Activated CD8-positive, alpha-beta memory T cell treated with anti-CD3 and anti-CD28 coated beads, Interleukin-2, amount 50 U/mL, for 48 hours (primary cell): ENCODE measurements at regions not wholly inside any gene's neighbourhood (a gene's known extent, or its start where the extent isn't known, plus 50 kb on each side); places are given as distances from the start of the nearest gene placed in this dataset.

Experiments used
- DNase-seq: peaks from one replicate; pipeline ENCODE4 v3.0.0-alpha.2; 2020

DNA sequence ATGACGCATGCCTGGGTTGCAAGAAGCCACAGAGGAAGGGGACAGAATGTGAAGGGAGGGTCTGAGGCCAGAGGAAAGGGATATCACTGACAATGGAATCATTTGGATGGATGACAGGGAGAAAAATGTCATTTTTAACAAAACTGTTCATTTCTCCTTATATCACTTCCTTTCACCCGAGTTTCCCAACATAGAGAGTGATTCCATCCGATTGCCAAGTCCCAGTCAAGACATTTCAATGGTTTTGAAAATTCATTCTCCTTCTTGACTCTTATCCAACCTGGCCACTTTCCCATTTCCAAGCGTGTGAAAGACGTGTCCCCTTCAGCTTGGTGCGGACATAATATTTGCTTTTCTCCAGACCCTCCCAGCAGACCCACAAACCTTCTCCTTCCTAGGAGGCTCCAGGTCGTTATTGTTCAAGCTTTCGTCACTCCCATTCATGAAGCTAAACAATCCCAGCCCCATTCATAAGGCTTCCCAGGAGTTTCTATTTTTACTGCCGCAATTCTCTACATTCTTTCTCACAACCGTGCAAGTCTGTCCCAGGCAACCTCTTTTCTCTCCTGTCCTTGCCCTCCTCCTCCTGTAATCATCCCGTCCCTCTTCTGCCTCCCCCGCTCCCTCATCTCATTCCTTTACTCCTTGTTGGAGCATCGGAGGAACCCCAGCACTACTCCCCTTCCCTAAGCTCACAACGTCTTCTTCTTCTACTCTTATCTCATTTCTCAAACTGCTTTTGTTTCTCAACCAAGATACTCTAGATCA, 301.3 kb upstream of the KLF6 start:
- DNase-seq, result no peak

DNA sequence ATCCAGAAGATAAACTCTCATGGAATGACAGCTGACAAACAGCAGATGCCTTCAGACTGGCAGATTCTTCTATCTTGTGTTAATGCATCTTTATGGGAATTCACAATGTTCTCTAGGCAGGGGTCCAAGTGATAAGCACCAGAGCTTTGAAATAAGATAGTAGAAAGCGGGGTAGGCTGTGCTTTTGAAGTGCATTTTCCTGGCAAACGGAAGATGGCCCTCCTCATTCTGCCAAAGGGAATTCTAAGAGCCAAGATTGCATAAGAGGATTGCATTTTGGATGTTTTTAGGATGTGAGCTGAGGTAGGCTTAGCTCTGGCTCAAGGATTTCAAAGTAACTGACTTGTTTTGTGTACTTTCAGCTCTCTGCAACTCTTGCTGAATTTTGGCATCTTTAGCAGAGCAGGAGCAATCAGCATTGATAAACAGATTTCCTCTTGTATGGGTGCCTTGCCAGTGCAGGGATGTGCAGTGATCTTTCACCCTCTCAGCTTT, 298.5 kb upstream of the KLF6 start:
- no peak for DNase-seq

DNA sequence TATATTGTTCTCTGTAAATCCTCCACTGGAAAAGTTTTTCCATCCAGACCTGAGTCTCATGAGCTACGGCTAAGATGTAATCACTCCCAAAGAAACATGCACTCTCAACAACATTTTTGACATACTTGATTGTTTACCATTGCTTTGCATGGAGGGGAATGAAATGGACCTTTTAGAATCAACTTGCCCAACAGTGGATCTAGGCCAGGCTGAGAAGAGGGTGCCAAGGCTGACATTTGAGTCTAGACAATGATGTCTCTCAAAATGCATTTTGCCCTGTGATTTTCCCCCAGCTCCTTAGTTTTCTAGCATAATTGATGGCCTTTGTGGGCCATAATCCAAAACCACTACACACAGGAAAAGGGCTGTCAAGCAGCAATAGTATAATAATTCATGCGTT, 297.9 kb upstream of the KLF6 start:
- no peak for DNase-seq

DNA sequence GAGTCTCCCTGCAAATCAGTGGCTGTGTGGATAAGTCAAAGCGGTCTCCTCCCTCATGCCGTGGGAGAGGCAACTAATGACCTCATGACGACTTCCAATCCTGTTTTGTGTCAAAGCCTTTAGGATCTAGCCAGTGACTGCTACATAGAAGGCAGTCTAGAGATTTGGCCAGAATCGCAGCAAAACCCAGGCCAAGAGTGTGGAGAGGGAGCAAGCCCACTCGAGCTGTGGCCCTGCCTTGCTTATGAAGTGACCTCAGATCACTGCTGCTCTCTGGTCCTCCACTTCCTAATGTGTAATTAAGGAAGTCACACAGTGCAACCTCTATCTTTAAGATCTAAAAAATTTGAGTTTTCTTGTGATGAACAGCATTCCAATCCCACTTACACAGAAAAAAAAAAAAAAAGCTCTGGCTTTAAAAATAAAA, 296.7 kb upstream of the KLF6 start:
- no peak for DNase-seq

DNA sequence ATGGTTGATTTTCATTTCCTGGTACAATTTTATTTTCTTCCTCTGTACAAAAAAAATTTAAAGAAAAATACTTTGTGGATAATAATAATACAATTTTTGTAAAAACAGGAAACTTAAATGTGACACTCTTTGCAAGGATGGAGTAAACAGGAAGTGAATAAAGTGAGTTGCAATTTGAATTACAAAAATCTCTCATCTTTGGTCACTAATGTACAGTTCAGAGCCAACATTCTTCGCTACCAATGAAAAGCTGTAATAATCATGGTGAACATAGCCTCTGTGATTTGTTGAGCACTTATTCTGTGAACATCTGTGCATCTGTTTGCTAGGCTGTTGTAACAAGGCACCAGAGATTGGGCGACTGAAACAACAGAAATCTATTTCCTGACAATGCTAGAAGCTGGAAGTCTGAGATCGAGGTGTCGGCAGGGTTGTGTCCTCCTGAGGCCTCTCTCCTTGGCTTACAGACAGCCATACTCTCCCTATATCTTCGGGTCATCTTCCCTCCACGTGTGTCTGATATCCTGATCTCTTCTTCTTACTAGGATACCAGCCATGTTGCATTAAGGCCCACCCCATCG, 295.3 kb upstream of the KLF6 start:
- DNase-seq, result no peak

DNA sequence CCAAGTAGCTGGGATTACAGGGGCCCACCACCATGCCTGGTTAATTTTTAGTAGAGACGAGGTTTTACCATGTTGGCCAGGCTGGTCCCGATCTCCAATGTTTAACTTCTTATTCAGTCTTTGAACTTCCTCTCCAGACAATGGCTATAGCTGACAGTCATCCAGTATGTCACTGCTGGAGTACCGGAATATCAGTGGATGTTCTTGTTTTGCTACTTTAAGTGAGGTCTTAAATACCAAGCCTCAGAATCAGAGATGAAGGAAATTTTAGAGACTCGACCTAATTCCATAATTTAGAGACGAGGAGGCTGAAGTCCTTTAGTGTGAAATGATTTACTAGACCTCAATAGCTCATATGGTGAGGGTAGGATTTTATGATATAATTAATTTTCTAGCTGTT, 294.8 kb upstream of the KLF6 start:
- DNase-seq, result no peak

DNA sequence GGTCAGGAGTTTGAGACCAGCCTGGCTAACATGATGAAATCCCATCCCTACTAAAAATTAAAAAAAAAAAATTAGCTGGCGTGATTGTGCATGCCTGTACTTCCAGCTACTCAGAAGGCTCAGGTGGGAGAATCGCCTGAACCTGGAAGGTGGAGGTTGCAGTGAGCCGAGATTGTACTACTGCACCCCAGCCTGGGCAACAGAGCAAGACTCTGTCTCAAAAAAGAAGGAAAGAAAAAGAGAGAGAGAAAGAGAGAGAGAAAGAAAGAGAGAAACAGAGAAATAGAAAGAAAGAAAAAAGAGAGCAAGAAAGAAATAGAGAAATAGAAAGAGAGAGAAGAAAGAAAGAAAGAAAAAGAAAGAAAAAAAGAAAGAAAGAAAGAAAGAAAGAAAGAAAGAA, 292.8 kb upstream of the KLF6 start:
- DNase-seq, result no peak

DNA sequence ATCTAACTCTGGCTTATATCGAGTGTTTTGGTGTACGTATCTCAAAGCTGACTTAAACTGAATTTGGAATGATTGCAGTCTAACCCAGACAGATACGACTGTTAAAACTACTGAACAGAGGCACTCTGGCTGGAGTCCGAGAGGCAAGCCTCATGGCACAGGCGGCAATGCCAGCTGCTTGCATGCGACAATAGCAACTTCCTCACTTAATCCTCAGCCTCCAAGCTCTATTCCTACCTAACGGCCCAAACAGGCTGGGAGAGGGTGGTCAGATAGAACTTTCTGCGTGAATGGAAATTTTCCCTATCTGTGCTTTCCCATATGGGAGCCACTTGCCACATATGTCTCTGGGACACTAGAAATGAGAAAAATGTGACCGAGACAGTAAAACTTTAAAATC, 292.0 kb upstream of the KLF6 start:
- DNase-seq, result no peak

DNA sequence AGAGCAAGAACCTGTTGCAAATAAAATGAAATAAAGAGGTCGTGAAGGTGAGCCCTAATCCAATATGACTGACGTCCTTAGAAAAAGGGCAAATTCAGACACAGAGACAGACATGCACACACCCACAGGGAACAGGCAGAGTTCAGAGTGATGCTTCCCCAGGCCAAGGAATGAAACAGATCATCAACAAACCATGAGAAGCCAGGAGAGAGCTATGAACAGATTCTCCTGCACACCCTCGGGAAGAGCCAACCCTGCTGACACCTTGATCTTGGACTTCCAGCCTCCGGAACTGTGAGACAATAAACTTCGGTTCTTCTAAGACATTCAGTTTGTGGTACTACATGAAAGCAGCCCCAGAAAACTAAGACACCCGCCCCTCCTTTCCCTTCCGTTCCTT, 290.4 kb upstream of the KLF6 start:
- no peak for DNase-seq

DNA sequence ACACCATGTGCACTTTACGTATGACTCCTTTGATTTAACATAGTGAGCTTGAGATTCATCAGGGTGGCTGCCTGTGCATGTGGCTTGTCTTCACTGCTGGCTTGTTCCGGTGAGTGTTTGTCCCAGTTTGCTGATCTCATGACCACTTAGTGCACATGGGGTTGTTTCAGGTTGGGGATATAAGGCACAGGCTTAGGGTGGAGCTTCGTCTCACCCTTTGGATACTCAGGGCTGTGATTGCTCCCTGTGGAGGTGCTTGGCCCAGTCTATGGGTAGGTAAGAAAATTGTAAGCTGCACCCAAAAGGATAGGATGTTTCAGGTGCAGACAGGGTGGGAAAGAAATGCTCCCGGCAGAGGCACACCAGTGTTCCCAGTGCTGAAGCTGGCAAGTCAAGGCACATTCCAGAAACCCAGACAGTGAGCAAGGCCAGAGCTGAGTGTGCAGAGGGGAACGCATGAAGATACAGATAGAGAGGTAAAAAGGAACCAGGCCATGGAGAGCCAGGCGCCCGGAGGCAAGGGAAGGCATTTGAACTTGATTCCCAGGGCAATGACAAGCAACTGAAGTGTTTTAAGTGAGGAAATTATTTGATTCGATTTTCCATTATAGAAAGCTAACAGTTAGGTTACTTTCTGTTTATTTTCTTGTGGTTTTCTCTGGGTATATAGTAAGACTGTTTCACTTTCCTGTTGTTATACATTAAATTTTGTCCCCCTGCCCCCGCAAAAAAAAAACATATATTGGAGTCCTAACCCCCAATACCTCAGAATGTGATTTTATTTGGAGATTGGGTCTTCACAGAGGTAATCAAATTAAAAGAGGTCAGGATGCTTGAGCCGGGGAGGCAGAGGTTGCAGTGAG, 289.8 kb upstream of the KLF6 start:
- DNase-seq, result no peak

DNA sequence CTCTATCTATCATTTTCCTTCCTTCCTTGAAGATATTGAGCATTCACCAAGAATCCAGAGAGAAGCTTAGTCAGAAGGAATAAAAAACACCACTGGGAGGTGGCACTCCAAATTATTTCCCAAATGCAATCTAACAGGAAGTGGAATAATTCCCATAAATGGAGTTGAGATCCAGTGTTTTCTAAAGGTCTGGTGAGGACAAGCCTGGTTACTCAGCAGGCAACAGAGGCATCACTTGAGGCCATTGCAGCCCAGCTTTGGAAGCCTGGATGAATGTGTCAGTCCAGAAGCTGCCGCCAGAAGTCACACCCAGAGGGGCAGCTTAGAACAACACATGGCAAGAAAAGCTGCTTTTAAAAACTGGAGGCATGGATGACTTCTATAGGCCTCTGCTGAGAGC, 288.9 kb upstream of the KLF6 start:
- no peak for DNase-seq

DNA sequence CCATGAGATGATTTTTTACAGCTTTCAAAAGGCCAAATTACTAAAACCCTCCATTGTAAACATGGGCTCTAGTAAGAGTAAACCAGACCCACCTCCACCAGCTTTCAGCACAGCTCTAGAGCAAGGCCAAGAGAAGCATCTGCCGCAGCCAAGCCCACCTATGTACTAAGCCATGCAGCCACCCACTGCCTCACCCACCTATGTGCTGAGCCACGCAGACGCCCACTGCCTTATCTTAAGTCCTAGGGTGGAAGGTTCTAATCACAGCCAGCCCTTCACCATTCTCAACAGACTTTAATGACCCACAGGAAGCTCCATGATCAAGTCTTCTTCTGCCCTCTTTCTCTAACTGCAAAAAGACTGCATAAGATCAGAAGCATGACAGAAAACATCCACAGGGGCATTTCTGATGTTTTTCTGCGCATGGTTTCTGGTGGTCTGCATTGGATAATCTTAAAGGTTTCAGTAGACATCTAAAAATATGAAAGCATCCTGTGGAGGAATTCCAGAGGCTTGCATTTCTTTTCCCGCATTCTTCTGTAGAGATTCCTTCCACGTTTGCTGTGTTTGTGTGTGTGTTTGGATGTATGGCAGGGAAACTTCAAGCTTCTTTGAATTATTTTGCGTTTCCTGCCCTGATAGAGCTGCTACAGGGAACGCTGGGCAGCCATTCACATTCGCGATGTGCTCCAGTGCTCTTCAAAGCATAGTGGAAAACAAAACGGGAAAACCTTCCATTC, 286.1 kb upstream of the KLF6 start:
- DNase-seq, result no peak

DNA sequence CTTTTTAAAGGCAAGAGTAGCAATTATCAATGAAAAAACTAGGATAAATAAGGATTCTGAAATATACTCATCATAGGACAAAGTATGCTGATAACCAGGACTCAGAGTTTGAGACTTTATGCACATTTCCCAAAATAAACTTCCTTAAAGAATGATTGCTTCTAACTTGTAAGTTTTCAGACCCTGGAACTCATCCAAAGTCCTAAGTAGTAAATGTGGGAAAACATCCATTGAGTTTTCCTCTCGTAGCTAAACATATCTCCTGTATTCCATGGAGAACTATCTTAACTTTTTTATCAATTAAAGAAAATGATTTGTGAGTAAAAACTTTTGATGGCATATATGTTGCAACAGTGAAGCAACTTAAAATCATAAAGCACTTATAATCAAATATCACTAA, 285.2 kb upstream of the KLF6 start:
- no peak for DNase-seq

DNA sequence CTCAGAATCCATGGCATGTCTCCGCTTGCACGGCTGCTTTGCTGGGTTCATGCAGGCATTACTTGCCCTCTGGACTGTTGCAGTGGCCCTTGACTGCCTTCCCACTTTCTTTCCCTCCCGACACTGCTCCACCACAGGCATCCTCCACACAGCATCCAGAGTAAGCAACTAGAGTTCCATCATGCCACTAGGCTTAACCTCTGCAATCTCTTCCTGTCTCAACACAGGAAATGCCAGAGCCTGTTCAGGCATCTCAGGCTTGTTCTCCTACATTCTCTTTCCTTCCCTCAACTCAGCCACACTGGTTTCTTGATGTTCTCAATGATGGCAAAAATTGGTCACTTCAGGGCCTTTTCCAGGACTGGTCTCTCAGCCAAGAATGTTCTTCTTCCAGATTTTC, 284.5 kb upstream of the KLF6 start:
- DNase-seq, result no peak

DNA sequence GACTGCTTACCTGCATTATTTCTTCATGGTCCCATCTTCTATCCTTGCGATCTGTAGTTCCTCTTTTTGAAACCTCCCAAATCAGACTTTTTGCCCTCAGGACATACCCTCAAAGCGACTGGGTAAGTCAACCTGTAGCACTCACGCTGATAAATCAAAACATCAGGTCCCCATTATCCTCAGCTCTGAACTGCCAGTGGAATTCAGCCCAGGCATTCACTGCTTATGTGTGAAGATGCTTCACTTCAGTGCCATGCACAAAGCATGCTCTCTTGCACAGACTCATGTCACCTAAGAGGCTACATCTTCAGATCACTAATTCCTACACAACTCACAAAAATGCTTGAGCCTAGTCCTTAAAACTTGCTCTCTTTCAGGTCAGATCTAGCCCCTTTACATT, 283.6 kb upstream of the KLF6 start:
- DNase-seq, result no peak

DNA sequence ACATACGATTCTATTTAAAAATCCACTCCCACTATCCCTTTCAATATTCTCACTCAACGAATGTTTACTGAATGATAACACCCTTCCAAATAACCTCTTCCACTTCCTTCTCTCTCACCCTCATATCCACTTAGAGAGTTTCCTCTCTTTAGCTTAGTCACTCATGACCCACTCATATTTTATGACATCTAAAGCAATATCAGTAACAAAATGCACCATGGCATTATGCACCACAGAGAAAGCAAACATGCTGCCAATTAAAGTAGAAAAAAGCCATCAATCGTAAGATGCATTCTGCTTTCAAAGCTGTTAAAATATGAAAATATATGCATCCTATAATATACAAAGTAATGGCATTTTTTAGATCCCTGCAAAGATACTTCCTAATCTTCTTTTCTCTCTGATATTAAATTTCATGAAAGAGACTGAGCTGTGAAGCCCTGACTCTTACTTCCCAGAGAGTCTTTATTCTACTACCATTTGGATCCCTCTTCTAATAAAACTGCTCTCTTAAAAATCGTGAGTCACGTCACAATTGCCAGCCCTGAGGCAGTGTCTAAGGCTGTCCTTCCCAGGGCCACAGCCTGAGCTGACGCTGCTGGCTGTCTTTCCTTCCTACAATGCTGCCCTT, 283.0 kb upstream of the KLF6 start:
- no peak for DNase-seq

DNA sequence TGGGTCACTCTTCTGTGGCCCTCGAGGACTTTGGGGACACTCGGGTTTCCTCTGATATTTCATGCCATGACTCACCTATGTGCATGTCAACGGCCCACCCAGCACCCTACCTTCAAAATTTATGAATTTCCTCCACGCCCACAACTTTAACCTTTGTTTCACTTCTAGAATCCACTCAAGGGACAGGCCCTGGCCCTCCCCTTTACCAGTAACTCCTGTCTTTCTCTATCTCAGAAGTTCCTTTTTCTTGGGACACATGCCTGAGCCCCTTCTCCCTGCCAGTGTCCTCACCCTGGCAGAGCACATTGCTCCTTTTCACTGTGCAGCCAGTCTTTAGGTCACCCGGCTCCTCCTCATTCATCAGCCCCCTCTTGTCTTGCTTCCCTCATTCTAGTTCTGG, 282.5 kb upstream of the KLF6 start:
- DNase-seq, result no peak

DNA sequence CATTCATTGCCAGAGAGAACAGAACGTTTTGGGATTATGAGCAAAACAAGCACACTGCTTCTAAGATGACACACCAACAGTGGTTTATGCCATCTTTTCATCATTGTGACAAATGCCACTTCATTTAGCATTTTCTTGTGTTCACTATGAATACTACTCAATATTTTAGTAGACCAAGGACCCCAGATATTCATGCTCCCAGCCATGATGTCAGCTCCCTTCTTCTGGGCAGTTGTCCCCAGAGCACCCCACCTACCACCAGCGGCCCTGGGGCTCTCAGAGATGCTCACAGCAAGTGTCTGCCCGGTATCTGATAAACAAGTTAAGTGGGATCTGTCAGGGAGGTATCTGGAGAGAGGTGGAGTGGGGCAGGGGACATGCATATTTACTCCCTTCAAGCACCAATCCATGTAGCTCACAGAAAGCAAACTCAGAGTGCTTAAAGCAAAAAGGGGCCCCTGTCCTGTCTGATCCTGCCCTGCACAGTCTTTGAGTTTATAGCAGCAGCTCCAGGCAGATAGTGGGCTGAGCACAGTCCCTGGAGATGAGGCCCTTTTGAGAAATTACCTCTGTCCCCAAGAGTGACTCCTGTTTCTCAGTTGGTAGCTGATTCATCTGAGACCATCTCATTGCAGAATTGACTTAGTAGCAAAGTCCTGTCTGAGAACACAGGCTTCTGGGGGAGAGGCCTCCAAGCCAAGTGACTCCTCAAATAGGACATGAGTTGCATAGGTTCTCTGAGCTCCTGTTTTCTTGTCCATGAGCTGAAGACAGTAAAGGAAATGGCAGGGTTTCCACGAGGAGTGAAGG, 281.8 kb upstream of the KLF6 start:
- DNase-seq, result no peak

DNA sequence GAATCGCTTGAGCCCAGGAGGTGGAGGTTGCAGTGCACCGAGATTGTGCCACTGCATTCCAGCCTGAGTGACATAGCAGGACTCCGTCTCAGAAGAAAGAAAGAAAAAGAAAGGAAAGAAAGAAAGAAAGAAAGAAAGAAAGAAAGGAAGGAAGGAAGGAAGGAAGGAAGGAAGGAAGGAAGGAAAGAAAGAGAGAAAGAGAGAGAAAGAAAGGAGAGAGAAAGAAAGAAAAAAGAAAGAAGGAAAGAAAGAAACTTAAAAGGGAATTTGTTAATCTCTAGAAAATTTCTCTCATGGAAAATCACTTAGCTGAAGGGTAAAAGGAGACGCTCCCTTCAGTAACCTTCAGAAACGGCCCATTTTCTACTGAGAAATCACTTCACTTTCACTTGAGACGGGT, 279.5 kb upstream of the KLF6 start:
- no peak for DNase-seq

DNA sequence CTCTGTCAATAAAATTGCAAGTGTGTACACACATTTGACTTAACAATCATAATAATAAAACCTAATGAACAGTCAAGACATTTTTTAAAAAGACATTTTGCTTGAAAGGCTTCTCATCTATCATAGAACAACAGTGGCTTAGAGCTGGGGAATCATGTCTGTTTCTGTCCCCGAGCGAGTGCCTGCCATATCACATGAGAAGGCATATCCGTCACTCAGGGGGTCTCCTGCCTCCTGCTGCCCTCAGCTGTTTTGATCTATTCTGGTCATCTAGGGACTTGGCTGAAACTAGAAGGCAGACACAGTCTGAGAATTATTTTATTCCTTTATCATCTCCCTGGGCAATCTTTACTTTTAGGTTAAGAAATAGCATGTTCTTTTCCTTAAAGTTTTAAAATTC, 278.7 kb upstream of the KLF6 start:
- DNase-seq, result no peak

DNA sequence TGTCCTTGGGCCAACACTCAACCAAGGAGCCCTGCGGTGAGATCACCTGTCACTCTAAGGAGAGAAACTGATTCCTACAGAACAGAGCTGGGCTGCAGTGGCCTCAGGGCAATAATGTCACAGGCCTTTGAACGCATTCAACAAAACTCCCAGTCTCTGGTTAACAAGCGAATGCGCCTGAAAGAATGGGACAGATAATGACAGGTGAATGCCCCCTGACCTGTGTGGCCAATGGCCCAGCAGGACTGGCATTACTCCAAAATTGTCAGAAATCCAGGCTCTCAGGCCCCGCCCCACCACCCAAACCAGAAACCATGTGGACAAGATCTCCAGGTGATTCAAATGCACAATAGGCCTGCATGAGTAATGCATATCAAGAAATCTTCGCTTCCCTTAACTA, 277.7 kb upstream of the KLF6 start:
- no peak for DNase-seq

DNA sequence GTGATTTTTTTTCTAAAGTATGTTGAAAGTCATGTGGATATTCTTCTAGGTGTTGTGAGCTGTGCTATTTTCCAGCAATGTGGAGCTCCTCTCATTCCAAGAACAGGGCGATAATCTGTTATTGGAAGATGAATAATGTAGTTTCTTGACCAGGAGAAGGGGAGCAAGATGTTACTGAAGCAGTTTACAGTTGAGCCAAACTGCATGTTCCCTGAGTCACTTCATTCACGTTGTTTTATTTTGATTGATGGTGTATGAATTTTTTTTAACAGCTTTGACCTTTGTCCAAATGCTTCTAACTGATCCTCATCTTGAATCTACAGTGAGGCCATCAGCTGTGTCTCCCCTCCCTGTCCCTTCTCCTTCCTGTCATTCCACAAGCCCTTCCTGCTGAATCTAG, 277.1 kb upstream of the KLF6 start:
- DNase-seq, result no peak
